ENCODE measurements at regions not wholly inside any gene's neighbourhood (a gene's known extent, or its start where the extent isn't known, plus 50 kb on each side); places are given as distances from the start of the nearest gene placed in this dataset.

- TF ChIP-seq, protein P1, sequence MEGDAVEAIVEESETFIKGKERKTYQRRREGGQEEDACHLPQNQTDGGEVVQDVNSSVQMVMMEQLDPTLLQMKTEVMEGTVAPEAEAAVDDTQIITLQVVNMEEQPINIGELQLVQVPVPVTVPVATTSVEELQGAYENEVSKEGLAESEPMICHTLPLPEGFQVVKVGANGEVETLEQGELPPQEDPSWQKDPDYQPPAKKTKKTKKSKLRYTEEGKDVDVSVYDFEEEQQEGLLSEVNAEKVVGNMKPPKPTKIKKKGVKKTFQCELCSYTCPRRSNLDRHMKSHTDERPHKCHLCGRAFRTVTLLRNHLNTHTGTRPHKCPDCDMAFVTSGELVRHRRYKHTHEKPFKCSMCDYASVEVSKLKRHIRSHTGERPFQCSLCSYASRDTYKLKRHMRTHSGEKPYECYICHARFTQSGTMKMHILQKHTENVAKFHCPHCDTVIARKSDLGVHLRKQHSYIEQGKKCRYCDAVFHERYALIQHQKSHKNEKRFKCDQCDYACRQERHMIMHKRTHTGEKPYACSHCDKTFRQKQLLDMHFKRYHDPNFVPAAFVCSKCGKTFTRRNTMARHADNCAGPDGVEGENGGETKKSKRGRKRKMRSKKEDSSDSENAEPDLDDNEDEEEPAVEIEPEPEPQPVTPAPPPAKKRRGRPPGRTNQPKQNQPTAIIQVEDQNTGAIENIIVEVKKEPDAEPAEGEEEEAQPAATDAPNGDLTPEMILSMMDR (IDR thresholded peaks at IDR 0.05): no peak
- no peak for TF ChIP-seq POLR2A (IDR thresholded peaks at IDR 0.05)
- intact Hi-C loops (cut with DNase I): no loop called here
- no peak for ATAC-seq
- no peak for DNase-seq
- peaks cover 0 to 19% (median 4%) of the 10 kb centered on the region in 9 donors for H3K27me3 ChIP-seq
- no peak overlapping the region for H3K4me3 ChIP-seq
- no peaks in the 10 kb centered on the region for H3K4me1 ChIP-seq
- no peaks in the 10 kb centered on the region for H3K36me3 ChIP-seq
- 78 to 84% (median 81%) methylated on average over 2 of the region's 2 CpGs for WGBS, 4 donors
- H3K9me3 ChIP-seq: peaks cover 0 to 3% (median 0%) of the 10 kb centered on the region in 12 donors
- H3K27ac ChIP-seq: no peak overlapping the region
These were observed 83.6 kb upstream of the HMGXB4 start for GRCh38 chr22:35173655-35174054.

DNA sequence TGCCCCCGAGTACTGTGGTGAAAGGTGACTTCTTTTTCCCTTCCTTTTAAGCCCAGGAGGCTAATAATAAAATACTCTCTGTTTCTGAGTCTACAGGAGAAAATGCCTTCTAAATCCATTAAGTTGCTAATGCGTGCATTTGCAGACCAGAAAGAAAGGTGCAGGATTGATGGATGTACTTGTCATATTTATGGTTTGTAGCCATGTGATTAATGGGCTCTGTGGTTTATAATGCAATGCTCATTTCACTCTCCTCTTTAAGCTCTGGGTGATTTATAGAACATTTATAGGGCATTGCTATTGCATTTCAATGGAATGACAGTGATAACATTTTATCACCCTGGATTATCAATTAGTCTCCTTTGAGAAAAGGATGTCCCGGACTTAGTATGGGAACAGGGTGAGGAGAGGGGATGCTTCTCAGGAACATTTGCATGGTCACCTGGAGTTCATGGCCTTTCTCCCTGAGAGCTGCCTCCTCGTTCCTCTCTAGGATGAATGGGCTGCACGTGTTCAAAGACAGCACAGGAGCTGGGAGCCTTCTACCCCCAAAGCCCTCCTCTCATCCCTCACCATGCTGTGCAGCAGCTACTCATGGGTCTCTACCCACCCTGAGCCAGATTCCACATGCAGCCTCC is 82.8 kb upstream of the HMGXB4 start:
- Histone ChIP-seq H3K27ac (no peak overlapping the region), H3K4me3 (no peak overlapping the region), H3K4me1 (no peaks in the 10 kb centered on the region), H3K9me3 (peaks cover 0 to 3% (median 0%) of the 10 kb centered on the region in 12 donors), H3K36me3 (no peaks in the 10 kb centered on the region), H3K27me3 (peaks cover 0 to 19% (median 4%) of the 10 kb centered on the region in 9 donors)
- no peak for TF ChIP-seq POLR2A (IDR thresholded peaks at IDR 0.05)
- TF ChIP-seq, protein P1 (IDR thresholded peaks at IDR 0.05): no peak
- no peak for DNase-seq
- intact Hi-C loops (cut with DNase I): no loop called here
- ATAC-seq: no peak
- 49 to 64% (median 49%) methylated on average over 5 of the region's 5 CpGs for WGBS, 4 donors

DNA sequence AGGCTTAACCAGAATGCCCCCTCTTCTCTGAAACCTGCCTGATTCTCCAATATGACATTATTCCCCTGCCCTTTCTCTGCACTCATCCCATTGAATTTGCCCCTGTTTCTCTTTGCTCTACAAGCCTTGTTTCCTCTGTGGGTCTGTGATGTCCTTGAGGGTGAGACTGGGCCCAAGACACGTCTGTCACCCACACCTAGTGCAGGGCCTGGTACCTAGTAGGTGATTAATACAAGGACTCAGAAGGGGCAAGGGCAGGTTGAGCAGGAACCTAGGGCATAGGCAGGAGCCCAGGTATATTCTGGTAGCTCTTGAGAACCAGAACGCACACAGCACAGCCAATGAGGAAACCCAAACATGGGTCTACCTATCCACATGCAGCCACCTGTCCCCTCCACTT is 81.9 kb upstream of the HMGXB4 start:
- TF ChIP-seq, protein P1 (IDR thresholded peaks at IDR 0.05): no peak
- TF ChIP-seq POLR2A (IDR thresholded peaks at IDR 0.05): no peak
- H3K27me3 ChIP-seq: peaks cover 0 to 19% (median 4%) of the 10 kb centered on the region in 9 donors
- no peak for ATAC-seq

DNA sequence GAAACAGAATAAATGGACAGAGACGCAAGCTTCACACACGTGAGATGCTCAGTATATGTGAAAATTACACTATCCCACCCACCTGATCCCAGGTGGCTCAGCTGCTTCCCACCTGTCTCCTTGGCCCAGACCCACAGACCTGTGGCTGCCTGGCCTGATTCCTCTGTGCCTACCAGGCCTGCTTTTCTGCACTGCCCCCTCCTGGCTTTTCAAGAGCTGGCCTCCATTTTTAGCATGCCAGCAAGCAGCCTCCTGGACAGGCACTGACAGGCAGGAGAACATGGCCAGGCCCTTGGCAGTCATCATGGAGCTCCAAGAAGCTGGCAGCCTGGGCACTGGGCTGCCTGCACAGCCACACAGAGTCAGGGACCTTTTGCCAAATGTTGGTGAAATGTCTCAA is 79.5 kb upstream of the HMGXB4 start:
- DNase-seq (no peak), ATAC-seq (no peak)
- intact Hi-C loops (cut with DNase I): no loop called here
- H3K4me3 ChIP-seq: no peak overlapping the region
- H3K4me1 ChIP-seq: no peaks in the 10 kb centered on the region
- H3K9me3 ChIP-seq: peaks cover 0 to 3% (median 0%) of the 10 kb centered on the region in 12 donors
- TF ChIP-seq POLR2A (IDR thresholded peaks at IDR 0.05): no peak
- TF ChIP-seq, protein P1 (IDR thresholded peaks at IDR 0.05): no peak
- no peaks in the 10 kb centered on the region for H3K36me3 ChIP-seq
- peaks cover 0 to 5% (median 0%) of the 10 kb centered on the region in 9 donors for H3K27me3 ChIP-seq
- H3K27ac ChIP-seq: no peak overlapping the region
- 85 to 93% (median 87%) methylated on average over 2 of the region's 2 CpGs for WGBS, 4 donors

More for the DNA sequence above, 81.9 kb upstream of the HMGXB4 start:
- intact Hi-C loops (cut with DNase I): no loop called here
- Histone ChIP-seq H3K36me3 (no peaks in the 10 kb centered on the region), H3K4me1 (no peaks in the 10 kb centered on the region), H3K27ac (no peak overlapping the region), H3K9me3 (peaks cover 0 to 3% (median 0%) of the 10 kb centered on the region in 12 donors), H3K4me3 (no peak overlapping the region)
- 42 to 72% (median 67%) methylated on average over 2 of the region's 2 CpGs for WGBS, 4 donors
- no peak for DNase-seq
